ENCODE measurements at regions not wholly inside any gene's neighbourhood (a gene's known extent, or its start where the extent isn't known, plus 50 kb on each side); places are given as distances from the start of the nearest gene placed in this dataset.

DNA sequence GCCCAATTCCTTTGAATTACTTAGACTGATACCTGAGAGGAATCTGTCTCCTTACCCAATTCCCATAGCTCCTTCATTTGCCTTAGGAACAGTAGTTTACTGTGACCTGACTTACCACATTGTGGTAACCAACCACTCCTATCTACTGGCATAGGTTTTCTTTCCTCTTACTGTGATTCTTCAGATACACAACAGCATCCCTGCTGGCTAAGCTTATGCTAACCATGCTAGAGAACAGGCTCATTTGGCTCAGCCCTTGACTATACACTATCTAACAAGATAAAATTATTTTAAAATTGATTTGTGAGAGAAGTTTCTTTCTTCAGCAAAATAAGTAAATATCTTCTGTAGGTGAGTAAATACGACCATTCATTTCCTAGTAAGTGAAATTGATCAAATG lies 320.4 kb upstream of the DDHD1 start:
- H3K9me3 ChIP-seq, result no peaks in the 10 kb centered on the region
- H3K27ac ChIP-seq, result no peak overlapping the region
- intact Hi-C loops (cut with DNase I), result no loop called here
- H3K36me3 ChIP-seq, result no peaks in the 10 kb centered on the region
- no peaks in the 10 kb centered on the region for H3K27me3 ChIP-seq
- H3K4me3 ChIP-seq (replicated peaks in 1 of 3), result no peak overlapping the region
- H3K4me1 ChIP-seq, result peaks cover 14 to 22% of the 10 kb centered on the region in 2 donors
- 96 to 98% methylated on average over 1 of the region's 1 CpG for whole genome bisulfite sequencing, 2 donors
- TF ChIP-seq POLR2A (IDR thresholded peaks at IDR 0.05) (no peak), CTCF (IDR thresholded peaks at IDR 0.05) (no peak)
- no peak for DNase-seq

- TF ChIP-seq CTCF (IDR thresholded peaks at IDR 0.05), result no peak
- TF ChIP-seq POLR2A (IDR thresholded peaks at IDR 0.05), result no peak
- intact Hi-C loops (cut with DNase I), result no loop called here
- Histone ChIP-seq H3K9me3 (no peaks in the 10 kb centered on the region), H3K36me3 (no peaks in the 10 kb centered on the region), H3K4me1 (peaks cover 14 to 22% of the 10 kb centered on the region in 2 donors), H3K4me3 (replicated peaks in 1 of 3) (no peak overlapping the region), H3K27me3 (no peaks in the 10 kb centered on the region), H3K27ac (no peak overlapping the region)
- DNase-seq, result no peak
These were observed 319.2 kb upstream of the DDHD1 start for GRCh38 chr14:53472306-53472705.

- H3K27me3 ChIP-seq, result no peaks in the 10 kb centered on the region
- H3K27ac ChIP-seq, result peak overlapping the region in 1 of 3 donors; percentile 37
- no peak overlapping the region for H3K4me3 ChIP-seq (replicated peaks in 1 of 3)
- H3K36me3 ChIP-seq, result no peaks in the 10 kb centered on the region
- intact Hi-C loops (cut with DNase I), result no loop called here
- H3K9me3 ChIP-seq, result no peaks in the 10 kb centered on the region
- WGBS, 2 donors, result 75 to 76% methylated on average over 2 of the region's 2 CpGs
- peaks cover 12 to 17% of the 10 kb centered on the region in 2 donors for H3K4me1 ChIP-seq
- DNase-seq, result peak; percentile 72 to 82
- TF ChIP-seq CTCF (IDR thresholded peaks at IDR 0.05) (peak in 1 of 6 experiments; percentile 13), POLR2A (IDR thresholded peaks at IDR 0.05) (no peak)
These were observed 317.4 kb upstream of the DDHD1 start for GRCh38 chr14:53470351-53471043.

DNA sequence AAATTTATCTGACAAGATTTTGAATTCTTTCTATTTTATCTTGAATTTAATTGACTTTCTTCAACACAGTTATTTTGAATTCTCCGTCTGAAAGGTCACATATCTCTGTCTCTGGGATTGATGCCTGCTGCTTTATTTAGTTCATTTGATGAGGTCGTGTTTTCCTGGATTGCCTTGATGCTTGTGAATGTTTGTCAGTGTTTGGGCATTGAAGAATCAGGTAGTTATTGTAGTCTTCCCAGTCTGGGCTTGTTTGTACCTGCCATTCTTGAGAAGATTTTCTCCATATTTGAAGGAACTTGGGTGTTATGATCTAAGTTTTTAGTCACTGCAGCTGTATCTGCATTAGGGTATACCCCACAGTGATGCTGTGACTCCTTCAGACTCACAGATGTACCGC lies 315.8 kb upstream of the DDHD1 start:
- H3K36me3 ChIP-seq, result no peaks in the 10 kb centered on the region
- H3K27ac ChIP-seq, result no peak overlapping the region
- no peak for TF ChIP-seq POLR2A (IDR thresholded peaks at IDR 0.05)
- no peak for TF ChIP-seq CTCF (IDR thresholded peaks at IDR 0.05)
- intact Hi-C loops (cut with DNase I), result no loop called here
- H3K4me3 ChIP-seq (replicated peaks in 1 of 3), result no peak overlapping the region
- no peak for DNase-seq
- 90 to 93% methylated on average over 3 of the region's 3 CpGs for WGBS, 2 donors
- no peaks in the 10 kb centered on the region for H3K9me3 ChIP-seq
- no peaks in the 10 kb centered on the region for H3K27me3 ChIP-seq
- H3K4me1 ChIP-seq, result peaks cover 5 to 20% of the 10 kb centered on the region in 2 donors

DNA sequence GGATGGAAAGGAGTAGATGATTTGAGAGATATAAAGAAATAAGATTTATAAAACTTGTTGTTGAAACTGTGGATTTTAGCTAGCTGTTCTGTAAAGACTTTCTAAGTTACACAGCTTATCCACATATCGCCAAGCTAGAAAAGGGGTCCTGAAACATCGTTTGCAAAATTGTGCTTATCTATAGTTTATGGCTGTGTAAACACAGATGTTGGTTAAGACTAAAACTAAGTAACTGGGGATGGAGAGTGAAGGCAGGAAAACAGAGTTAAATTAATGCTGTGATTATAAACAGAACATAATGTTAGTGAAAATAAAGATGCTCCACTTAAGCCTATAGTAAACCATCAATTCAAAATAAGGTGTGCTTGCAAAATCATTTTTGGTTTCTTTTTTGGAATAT lies 311.3 kb upstream of the DDHD1 start:
- 77 to 81% methylated on average over 2 of the region's 2 CpGs for WGBS, 2 donors
- H3K4me1 ChIP-seq, result peaks cover 10 to 18% of the 10 kb centered on the region in 2 donors
- H3K27me3 ChIP-seq, result no peaks in the 10 kb centered on the region
- H3K9me3 ChIP-seq, result no peaks in the 10 kb centered on the region
- no peak overlapping the region for H3K4me3 ChIP-seq (replicated peaks in 1 of 3)
- no peak for DNase-seq
- H3K36me3 ChIP-seq, result no peaks in the 10 kb centered on the region
- TF ChIP-seq CTCF (IDR thresholded peaks at IDR 0.05) (no peak), POLR2A (IDR thresholded peaks at IDR 0.05) (no peak)
- intact Hi-C loops (cut with DNase I), result no loop called here
- H3K27ac ChIP-seq, result no peak overlapping the region

Data from thyroid gland (tissue), 4 donors.